ENCODE measurements at regions not wholly inside any gene's neighbourhood (a gene's known extent, or its start where the extent isn't known, plus 50 kb on each side); places are given as distances from the start of the nearest gene placed in this dataset.

GRCh38 chr17:73952480-73953205, 250.8 kb upstream of the RPL38 start:
- peak in 35 of 56 donors; percentile 7 to 82 (median 34) for DNase-seq

DNA sequence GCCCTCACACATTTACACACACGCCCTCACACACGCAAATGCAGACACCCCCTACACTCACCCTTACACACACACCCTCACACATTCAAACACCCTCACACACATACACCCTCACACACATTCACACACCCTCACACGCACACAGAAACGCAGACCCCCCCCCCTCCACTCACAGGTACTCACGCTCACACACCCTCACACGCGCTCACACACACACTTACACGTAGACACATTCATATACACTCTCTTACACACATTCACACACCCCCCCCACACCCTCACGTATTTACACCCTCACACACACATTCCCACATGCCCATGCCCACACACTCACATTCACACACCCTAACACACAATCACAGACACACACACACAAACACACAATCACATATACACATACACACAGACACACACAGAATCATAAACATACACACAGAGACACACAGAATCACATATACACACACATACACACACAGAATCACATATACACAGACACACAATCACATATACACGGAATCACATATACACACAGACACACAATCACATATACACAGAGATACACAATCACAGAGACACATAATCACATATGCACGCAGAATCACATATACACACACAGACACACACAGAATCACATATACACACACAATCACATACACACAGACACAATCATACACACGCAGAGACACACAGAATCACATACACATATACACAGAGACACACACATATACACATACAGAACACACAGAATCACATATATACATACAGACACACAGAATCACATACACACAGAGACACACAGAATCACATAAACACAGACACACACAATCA, 250.1 kb upstream of the RPL38 start:
- no peak for DNase-seq

DNA sequence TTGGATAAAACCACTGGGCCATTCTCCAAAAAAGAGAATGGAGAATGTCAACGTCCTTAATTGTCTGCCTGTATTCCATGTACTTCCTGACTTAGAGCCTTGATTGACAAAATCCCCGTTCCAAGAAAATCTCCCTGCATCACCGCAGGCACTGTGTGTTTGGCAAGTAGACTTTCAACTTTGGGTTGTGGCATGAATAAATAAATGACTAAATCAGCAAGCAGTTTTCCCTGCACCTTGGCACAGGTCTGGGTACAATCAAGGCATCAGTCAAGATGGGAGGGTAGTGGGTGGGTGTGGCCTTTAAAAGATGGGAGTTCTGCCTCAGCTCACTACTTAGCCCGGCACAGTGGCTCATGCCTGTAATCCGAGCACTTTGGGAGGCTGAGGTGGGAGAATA, 248.5 kb upstream of the RPL38 start:
- DNase-seq: no peak

GRCh38 chr17:73955616-73956015, 247.9 kb upstream of the RPL38 start:
- DNase-seq: no peak

DNA sequence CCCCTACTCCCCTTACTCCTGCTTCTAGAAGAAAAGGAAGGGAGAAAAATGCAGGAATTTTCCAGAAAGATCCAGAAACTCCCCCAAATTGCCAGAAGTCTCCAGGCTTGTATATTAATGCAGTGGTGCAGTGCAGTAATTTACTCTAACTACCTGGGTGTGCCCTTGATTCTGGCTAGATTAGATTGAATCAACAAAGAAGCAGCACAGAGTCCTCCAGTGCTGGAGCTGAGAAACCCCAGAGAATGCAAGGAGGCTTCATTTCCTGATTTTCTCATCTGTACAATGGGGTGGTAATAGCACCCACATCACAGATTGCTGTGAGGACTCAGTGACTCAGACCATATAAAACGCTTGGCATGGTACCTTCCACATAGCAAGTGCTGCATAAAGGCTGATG, 247.3 kb upstream of the RPL38 start:
- no peak for DNase-seq

DNA sequence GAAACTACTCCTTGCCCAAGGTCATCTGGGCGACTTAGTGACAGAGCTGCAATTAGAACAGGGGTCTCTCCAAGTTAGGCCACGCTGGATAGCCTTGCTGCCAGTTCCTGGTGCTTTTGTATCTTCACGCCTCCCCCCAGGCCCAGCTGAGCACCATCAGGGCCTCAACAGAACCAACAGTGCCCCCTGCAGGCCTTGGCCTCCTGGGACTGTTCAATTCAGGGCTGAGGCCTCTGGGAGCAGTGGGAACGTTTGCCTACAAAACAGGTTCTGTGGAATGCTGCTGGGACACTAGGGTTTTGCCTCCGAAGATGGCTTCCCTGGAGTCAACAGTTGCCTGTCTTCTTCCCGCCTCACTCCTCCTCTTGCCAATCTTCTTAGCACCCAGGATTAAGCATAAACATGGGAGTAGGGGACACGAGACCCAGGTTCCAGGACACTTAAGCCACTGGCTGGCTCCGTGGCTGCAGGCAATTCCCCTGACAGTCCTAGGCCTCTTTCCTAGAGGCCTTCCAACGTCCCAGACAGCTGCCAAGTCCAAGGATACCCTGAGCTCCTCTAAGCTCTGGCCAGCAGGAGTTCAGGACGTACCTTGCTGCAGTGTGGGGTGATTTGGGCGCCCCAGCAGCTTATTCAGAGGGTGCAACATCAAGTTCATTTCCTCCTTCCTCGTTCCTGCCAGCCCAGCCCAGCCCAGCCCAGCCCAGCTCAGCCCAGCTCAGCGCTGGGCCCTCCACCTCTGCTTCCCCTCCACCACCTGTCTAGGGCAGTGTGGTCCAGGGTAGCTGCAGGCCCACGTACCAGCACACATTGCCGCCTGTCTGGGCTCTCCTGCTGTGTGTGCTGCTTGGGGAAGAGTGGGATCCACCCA, 246.6 kb upstream of the RPL38 start:
- peak in 49 of 56 donors; percentile 3 to 85 (median 54) for DNase-seq

DNA sequence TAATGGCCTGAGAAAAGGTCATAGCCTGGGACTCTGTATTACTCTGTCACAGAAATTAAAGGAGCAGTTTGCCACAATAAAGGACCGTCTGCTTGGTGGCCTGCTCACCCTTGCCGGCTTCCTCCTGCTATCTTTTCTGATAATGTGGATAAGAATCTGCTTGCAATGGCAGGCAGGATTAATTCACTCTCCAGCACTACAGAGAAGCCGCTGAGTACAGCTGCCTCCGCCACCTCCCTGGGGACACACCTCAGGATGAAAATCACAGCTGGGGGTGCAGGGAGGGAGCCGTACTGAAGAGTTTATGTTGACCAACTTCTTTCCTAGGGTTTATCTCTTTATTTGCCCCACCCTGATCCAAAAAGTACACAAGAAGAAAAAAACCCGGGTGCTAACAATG, 245.9 kb upstream of the RPL38 start:
- no peak for DNase-seq

DNA sequence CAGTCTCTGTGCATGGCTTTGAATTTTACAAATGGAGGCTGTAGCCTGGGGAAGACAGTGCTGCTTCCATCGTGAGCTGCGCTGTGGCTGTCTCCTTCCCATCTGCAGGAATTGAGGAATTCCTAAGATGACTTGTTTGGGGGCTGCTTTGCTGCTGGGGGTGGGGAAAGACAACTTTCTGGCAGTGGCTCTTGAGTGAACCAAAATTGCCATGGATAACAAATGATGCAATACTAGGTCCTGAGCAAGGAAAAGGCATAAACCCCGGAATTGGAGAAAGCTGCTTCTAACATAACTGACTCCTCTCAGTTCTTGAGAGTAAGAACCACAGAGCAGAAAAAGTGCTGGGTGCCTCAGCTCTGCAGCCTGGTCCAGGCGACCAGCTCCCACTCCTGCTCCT, 245.0 kb upstream of the RPL38 start:
- DNase-seq: no peak

DNA sequence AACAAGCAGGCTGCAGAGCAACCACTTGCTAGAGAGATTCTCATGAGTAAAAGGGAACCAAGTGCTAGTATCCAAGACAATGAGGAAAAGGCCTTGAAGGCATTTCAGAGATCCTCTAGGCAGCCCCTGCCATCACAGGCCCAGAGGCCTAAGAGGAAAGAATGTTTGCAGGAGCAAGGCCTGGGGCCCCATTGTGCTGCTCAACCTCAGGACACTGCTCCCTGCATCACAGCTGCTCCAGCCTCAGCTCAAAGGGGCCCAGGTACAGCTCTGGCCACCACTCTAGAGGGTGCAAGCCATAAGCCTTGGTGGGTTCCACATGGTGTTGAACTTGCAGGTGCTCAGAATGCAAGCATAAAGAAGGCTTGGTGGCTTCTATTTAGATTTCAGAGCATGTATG, 243.0 kb upstream of the RPL38 start:
- DNase-seq: no peak

- no peak for DNase-seq
These were observed 241.2 kb upstream of the RPL38 start for GRCh38 chr17:73962308-73962707.

DNA sequence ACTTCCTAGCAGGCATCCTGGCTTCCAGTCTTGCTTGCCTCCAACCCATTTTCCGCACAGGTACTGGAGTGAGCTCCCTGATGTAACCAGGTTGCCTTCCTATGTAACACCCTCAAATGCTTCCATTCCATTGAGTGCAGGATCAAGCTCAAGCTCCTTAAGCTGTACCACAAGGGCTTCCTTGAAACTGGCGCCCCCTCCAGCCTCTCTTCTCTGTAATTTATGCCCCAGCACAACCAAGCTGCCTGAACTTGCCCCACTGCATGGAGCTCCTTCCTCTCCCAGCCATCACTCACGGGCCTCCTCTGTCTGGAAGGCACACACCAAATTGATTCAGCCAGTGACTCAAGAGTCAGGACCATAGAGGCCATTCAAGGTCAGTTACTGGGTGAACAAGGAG, 234.8 kb upstream of the RPL38 start:
- DNase-seq: no peak

DNA sequence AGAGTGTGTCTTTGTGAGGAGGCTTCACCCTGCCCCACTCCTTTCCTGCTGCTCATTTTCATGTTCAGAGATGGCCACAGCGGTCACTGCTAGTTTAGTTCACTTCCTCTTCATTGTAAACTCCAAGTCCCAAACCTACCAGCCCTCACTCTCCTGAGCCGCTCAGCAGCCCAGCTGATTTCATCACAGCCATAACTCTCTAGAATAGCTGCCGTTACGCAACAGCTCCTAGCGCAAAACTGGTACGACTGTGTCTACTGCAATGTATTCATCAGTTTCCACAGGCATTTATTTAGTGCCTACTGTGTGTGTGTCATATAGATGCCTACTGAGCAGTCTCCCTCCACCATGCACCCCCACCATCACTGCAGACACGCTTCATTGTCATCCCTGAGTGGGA, 233.5 kb upstream of the RPL38 start:
- peak in 1 of 56 donors; percentile 4 for DNase-seq

DNA sequence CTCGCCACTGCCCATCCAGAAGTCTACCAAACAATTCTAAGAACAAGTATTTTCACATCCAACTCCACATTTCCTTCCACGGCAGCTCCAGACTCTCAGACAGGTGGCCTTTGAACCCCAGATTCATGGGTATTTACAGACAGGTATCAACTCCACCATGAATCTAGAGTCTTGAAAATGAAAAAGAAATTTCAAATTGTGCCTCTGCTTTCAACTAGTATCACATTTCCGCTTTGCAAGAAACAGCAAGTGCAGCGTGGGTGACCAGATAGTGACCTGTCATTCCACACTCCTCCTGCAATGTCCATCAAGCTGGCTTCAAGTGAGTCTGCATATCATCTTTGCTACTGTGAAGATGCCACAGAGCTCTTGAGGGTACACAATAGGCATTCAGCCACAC, 232.4 kb upstream of the RPL38 start:
- DNase-seq: no peak

DNA sequence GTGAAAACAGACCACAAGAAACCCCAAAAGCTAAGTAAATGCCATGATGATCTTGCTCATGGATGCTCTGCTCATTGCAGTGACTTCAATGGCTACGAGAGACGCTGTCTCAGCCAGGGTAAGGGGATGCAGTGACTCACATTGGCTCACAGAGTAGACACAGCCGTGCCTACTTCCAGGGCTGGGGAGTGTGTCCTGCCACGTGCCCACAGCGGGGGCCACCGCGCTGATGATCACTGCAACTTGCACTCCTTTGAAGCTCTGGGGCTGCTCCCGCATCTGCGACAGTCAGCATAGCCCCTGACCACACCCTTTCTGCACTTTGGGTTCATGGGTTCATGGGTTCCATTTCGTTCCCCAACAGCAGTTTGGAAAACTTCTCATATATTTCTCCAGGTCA, 231.4 kb upstream of the RPL38 start:
- no peak for DNase-seq

- no peak for DNase-seq
These were observed 230.6 kb upstream of the RPL38 start for GRCh38 chr17:73972901-73973300.

GRCh38 chr17:73973586-73974409, 229.7 kb upstream of the RPL38 start:
- DNase-seq: no peak

GRCh38 chr17:73974536-73974935, 228.9 kb upstream of the RPL38 start:
- DNase-seq: no peak

DNA sequence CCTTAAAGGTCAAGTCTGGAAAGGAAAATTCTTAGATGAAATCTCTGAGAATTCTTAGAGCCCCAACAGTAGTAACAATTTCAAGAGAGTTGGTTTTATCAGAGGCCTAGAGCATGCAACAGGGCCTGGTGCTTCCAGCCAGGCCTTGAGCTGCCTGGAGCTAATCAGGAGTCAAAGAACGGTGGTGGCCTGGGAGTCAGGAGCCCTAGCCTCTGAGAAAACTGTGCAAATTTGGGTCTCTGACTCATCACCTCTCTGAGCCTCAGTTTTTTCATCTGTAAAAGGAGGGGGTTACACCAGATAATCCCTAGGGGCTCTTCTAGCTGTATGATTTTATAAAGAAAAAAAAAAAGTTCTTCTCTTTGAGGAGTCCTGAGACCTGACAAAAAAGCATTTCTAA, 227.3 kb upstream of the RPL38 start:
- DNase-seq: no peak

- DNase-seq: peak in 1 of 56 donors; percentile 26
These were observed 226.6 kb upstream of the RPL38 start for GRCh38 chr17:73976676-73977521.

DNA sequence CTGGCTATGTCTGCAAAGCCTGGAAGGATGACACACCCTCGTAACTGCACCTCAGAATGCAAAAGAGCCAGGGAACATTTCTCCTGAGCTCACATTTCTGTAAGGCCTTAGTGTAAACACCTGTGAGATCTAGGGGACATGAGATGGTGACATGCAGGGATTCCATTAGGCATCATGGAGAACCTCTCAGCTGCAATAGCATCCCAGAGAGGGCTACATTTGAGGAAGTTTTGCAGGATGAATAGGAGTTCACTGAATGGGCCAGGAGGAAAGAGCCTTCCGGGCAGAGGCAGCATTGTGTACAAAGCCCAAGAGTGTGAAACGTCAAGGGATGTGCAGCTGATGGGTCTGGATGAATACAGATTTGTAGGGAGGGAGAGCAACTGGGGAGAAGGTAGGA, 223.0 kb upstream of the RPL38 start:
- no peak for DNase-seq
